Prostate gland (tissue), 2 donors: ENCODE measurements at regions not wholly inside any gene's neighbourhood (a gene's known extent, or its start where the extent isn't known, plus 50 kb on each side); places are given as distances from the start of the nearest gene placed in this dataset.
"Not testable (repeated sequence)": the region's sequence is repeated elsewhere in the genome, so short reads cannot be mapped to it uniquely, and the experiment has no call there.

Experiments
- DNase-seq: peaks from one replicate; pipeline ENCODE4 v3.0.0-alpha.2; 2019; ENCODE audit warnings: low spot score
- H3K27ac ChIP-seq, 2 donors: fragments of 200-600 bp; sonication (generic); 2 replicates each; pipeline ENCODE4 v1.5.1; 2017 to 2019
- H3K27me3 ChIP-seq: fragments of 200-600 bp; sonication (generic); replicated peaks from 2 replicates; pipeline ENCODE4 v1.5.1; 2019; ENCODE audit not compliant: insufficient read depth
- H3K36me3 ChIP-seq, 2 donors: fragments of 200-600 bp; sonication (generic); 1 replicate in 1 of 2; 2 replicates in 1 of 2; pipeline versions ENCODE4 v1.5.1 to v1.8.1; 2017 to 2019
- H3K4me1 ChIP-seq: fragments of 200-600 bp; sonication (generic); replicated peaks from 2 replicates; pipeline ENCODE4 v1.5.1; 2019
- H3K4me3 ChIP-seq, 2 donors: fragments of 200-600 bp; sonication (generic); 2 replicates each; pipeline ENCODE4 v1.5.1; 2017 to 2019
- H3K9me3 ChIP-seq: fragments of 200-600 bp; sonication (generic); 2 replicates; pipeline ENCODE4 v1.5.1; 2017
- CTCF ChIP-seq, 4 experiments: fragments of 200-600 bp in 2 of 4; fragments of 450-650 bp in 2 of 4; sonication (generic) in 2 of 4; IDR thresholded peaks; 1 replicate in 3 of 4; 2 replicates in 1 of 4; pipeline ENCODE4 v1.5.1; 2016 to 2019; ENCODE audit warnings: antibody characterized with exemption in 4 of 4, mild to moderate bottlenecking in 2 of 4, moderate library complexity in 2 of 4
- POLR2A ChIP-seq: fragments of 450-650 bp; IDR thresholded peaks from one replicate; pipeline ENCODE4 v1.6.1; 2016; ENCODE audit warnings: antibody characterized with exemption, mild to moderate bottlenecking
- POLR2AphosphoS5 ChIP-seq: sonication (generic); formaldehyde crosslinking; IDR thresholded peaks from one replicate; pipeline ENCODE4 v1.6.1; 2017; ENCODE audit warnings: antibody characterized with exemption
- WGBS: methylation state at CpG from one replicate; pipeline ENCODE4 v1.1.5; 2018; 5-methylcytosine and 5-hydroxymethylcytosine counted together
- intact Hi-C: fragments of 100-400 bp; cut with DNase I; formaldehyde crosslinking; loops from one replicate; pipeline ENCODE4 v1.14.2; 2022

GRCh38 chr2:171266102-171266501 lies 105.4 kb upstream of the TLK1 start:
- H3K27ac ChIP-seq: no peak overlapping the region
- no peaks in the 10 kb centered on the region for H3K36me3 ChIP-seq
- H3K9me3 ChIP-seq: no peaks in the 10 kb centered on the region
- no peaks in the 10 kb centered on the region for H3K4me1 ChIP-seq
- 61% methylated on average over 6 of the region's 6 CpGs for WGBS
- no peak overlapping the region for H3K4me3 ChIP-seq
- TF ChIP-seq POLR2AphosphoS5: no peak
- no peak for TF ChIP-seq POLR2A
- no peak for TF ChIP-seq CTCF (IDR thresholded peaks at IDR 0.05)
- H3K27me3 ChIP-seq: no peaks in the 10 kb centered on the region
- intact Hi-C loops: no loop called here
- DNase-seq: no peak

- H3K4me3 ChIP-seq, DNase-seq, H3K27ac ChIP-seq, H3K36me3 ChIP-seq, H3K9me3 ChIP-seq, H3K27me3 ChIP-seq, H3K4me1 ChIP-seq, intact Hi-C loops: not testable (repeated sequence)
- WGBS: 100% methylated on average over 2 of the region's 2 CpGs
Measured at GRCh38 chr2:171261529-171261928, 100.8 kb upstream of the TLK1 start.

- Histone ChIP-seq H3K27me3 (no peaks in the 10 kb centered on the region), H3K4me1 (no peaks in the 10 kb centered on the region), H3K36me3 (no peaks in the 10 kb centered on the region), H3K9me3 (no peaks in the 10 kb centered on the region), H3K4me3 (no peak overlapping the region), H3K27ac (no peak overlapping the region)
- 76% methylated on average over 6 of the region's 6 CpGs for WGBS
- TF ChIP-seq POLR2AphosphoS5: no peak
- TF ChIP-seq POLR2A: no peak
- TF ChIP-seq CTCF (IDR thresholded peaks at IDR 0.05): no peak
- intact Hi-C loops: no loop called here
- DNase-seq: no peak
Measured at GRCh38 chr2:171260471-171261424, 100.1 kb upstream of the TLK1 start.

- TF ChIP-seq POLR2AphosphoS5: no peak
- TF ChIP-seq POLR2A: no peak
- no peak for TF ChIP-seq CTCF (IDR thresholded peaks at IDR 0.05)
- Histone ChIP-seq H3K4me3 (no peak overlapping the region), H3K4me1 (no peaks in the 10 kb centered on the region), H3K27ac (no peak overlapping the region), H3K36me3 (no peaks in the 10 kb centered on the region), H3K9me3 (no peaks in the 10 kb centered on the region), H3K27me3 (no peaks in the 10 kb centered on the region)
- intact Hi-C loops: no loop called here
- no peak for DNase-seq
Measured at GRCh38 chr2:171254666-171255065, 94.0 kb upstream of the TLK1 start.

- WGBS: 99% methylated on average over 2 of the region's 2 CpGs
- TF ChIP-seq POLR2A (no peak), CTCF (IDR thresholded peaks at IDR 0.05) (no peak), POLR2AphosphoS5 (no peak)
- intact Hi-C loops: no loop called here
- Histone ChIP-seq H3K4me3 (no peak overlapping the region), H3K27me3 (no peaks in the 10 kb centered on the region), H3K36me3 (no peaks in the 10 kb centered on the region), H3K9me3 (no peaks in the 10 kb centered on the region), H3K27ac (no peak overlapping the region), H3K4me1 (no peaks in the 10 kb centered on the region)
- DNase-seq: no peak
Measured at GRCh38 chr2:171253900-171254650, 93.4 kb upstream of the TLK1 start.
